Upper lobe of left lung (tissue), 6 donors: ENCODE measurements at regions not wholly inside any gene's neighbourhood (a gene's known extent, or its start where the extent isn't known, plus 50 kb on each side); places are given as distances from the start of the nearest gene placed in this dataset.

Source experiments
- ATAC-seq, 2 donors: fragments of 200-7000 bp; cut with Tn5 transposase; one replicate each; pipeline ENCODE4 v1.9.1; 2022; ENCODE audit warnings: mild to moderate bottlenecking in 2 of 2, moderate library complexity in 2 of 2; ENCODE audit not compliant: low FRiP score in 2 of 2
- DNase-seq, 2 donors: peaks; one replicate each; pipeline ENCODE4 v3.0.0-alpha.2; 2019 to 2020
- H3K27ac ChIP-seq, 4 donors: fragments of 200-600 bp; sonication (generic); one replicate each; pipeline ENCODE4 v1.5.1; 2016 to 2019
- H3K27me3 ChIP-seq, 4 donors: fragments of 200-600 bp; sonication (generic); one replicate each; pipeline ENCODE4 v1.5.1; 2017 to 2019
- H3K36me3 ChIP-seq, 4 donors: fragments of 200-600 bp; sonication (generic); one replicate each; pipeline ENCODE4 v1.5.1; 2016 to 2019
- H3K4me1 ChIP-seq, 4 donors: fragments of 200-600 bp; sonication (generic); one replicate each; pipeline ENCODE4 v1.5.1; 2018 to 2019
- H3K4me3 ChIP-seq, 4 donors: fragments of 200-600 bp; sonication (generic); one replicate each; pipeline ENCODE4 v1.5.1; 2017 to 2019; ENCODE audit warnings: mild to moderate bottlenecking in 2 of 4, moderate library complexity in 1 of 4
- H3K9me3 ChIP-seq, 4 donors: fragments of 200-600 bp; sonication (generic); one replicate each; pipeline ENCODE4 v1.5.1; 2018 to 2019
- EP300 ChIP-seq, 4 donors: sonication (generic); formaldehyde crosslinking; IDR thresholded peaks; one replicate each; pipeline ENCODE4 v1.5.1; 2017; ENCODE audit warnings: antibody characterized with exemption in 4 of 4, control low read depth in 2 of 4
- POLR2A ChIP-seq, 4 donors: fragments of 450-650 bp; IDR thresholded peaks; one replicate each; pipeline ENCODE4 v1.5.1; 2016 to 2017; ENCODE audit warnings: antibody characterized with exemption in 4 of 4, mild to moderate bottlenecking in 2 of 4
- POLR2AphosphoS5 ChIP-seq, 2 donors: sonication (generic); formaldehyde crosslinking; IDR thresholded peaks; one replicate each; pipeline ENCODE4 v1.5.1; 2017; ENCODE audit warnings: antibody characterized with exemption in 2 of 2
- WGBS, 2 donors: methylation state at CpG; one replicate each; pipeline ENCODE4 v1.1.5; 2017 to 2018; 5-methylcytosine and 5-hydroxymethylcytosine counted together
- TF ChIP-seq, protein P1 (sequence below), 6 experiments: fragments of 450-650 bp in 4 of 6; fragments of 200-600 bp in 2 of 6; sonication (generic) in 2 of 6; IDR thresholded peaks; one replicate each; pipeline ENCODE4 v1.5.1; 2016 to 2019; ENCODE audit warnings: antibody characterized with exemption in 6 of 6
- donor health status: DM: no; HTN: no; CAD: no; lungs with moderate emphysema.
- donor health status: DM: no; HTN: yes; CAD: no; lungs with severe emphysema.

- Histone ChIP-seq H3K27ac (no peak overlapping the region), H3K9me3 (no peaks in the 10 kb centered on the region), H3K27me3 (no peaks in the 10 kb centered on the region), H3K4me1 (no peaks in the 10 kb centered on the region), H3K4me3 (no peak overlapping the region), H3K36me3 (no peaks in the 10 kb centered on the region)
- TF ChIP-seq POLR2AphosphoS5 (IDR thresholded peaks at IDR 0.05): no peak
- no peak for TF ChIP-seq POLR2A (IDR thresholded peaks at IDR 0.05)
- TF ChIP-seq EP300 (IDR thresholded peaks at IDR 0.05): no peak
- TF ChIP-seq, protein P1, sequence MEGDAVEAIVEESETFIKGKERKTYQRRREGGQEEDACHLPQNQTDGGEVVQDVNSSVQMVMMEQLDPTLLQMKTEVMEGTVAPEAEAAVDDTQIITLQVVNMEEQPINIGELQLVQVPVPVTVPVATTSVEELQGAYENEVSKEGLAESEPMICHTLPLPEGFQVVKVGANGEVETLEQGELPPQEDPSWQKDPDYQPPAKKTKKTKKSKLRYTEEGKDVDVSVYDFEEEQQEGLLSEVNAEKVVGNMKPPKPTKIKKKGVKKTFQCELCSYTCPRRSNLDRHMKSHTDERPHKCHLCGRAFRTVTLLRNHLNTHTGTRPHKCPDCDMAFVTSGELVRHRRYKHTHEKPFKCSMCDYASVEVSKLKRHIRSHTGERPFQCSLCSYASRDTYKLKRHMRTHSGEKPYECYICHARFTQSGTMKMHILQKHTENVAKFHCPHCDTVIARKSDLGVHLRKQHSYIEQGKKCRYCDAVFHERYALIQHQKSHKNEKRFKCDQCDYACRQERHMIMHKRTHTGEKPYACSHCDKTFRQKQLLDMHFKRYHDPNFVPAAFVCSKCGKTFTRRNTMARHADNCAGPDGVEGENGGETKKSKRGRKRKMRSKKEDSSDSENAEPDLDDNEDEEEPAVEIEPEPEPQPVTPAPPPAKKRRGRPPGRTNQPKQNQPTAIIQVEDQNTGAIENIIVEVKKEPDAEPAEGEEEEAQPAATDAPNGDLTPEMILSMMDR (IDR thresholded peaks at IDR 0.05): no peak
- DNase-seq (no peak), ATAC-seq (no peak)
- 80 to 81% methylated on average over 2 of the region's 2 CpGs for WGBS, 2 donors
Measured at GRCh38 chr2:150631236-150631821, 143.9 kb upstream of the RND3 start.

- no peak overlapping the region for H3K27ac ChIP-seq
- H3K9me3 ChIP-seq: no peaks in the 10 kb centered on the region
- no peak for TF ChIP-seq POLR2AphosphoS5 (IDR thresholded peaks at IDR 0.05)
- TF ChIP-seq EP300 (IDR thresholded peaks at IDR 0.05): no peak
- TF ChIP-seq, protein P1 (IDR thresholded peaks at IDR 0.05): no peak
- no peak for TF ChIP-seq POLR2A (IDR thresholded peaks at IDR 0.05)
- 87 to 89% methylated on average over 3 of the region's 3 CpGs for WGBS, 2 donors
- H3K27me3 ChIP-seq: no peaks in the 10 kb centered on the region
- ATAC-seq: no peak
- no peak overlapping the region for H3K4me3 ChIP-seq
- H3K4me1 ChIP-seq: no peaks in the 10 kb centered on the region
- H3K36me3 ChIP-seq: no peaks in the 10 kb centered on the region
- DNase-seq: no peak
Measured at GRCh38 chr2:150630587-150631235, 143.2 kb upstream of the RND3 start.

- ATAC-seq: no peak
- H3K4me1 ChIP-seq: no peaks in the 10 kb centered on the region
Measured at GRCh38 chr2:150627526-150627925, 140.1 kb upstream of the RND3 start.

GRCh38 chr2:150626934-150627411, 139.5 kb upstream of the RND3 start:
- no peaks in the 10 kb centered on the region for H3K27me3 ChIP-seq

More at GRCh38 chr2:150627526-150627925, 140.1 kb upstream of the RND3 start:
- Histone ChIP-seq H3K36me3 (no peaks in the 10 kb centered on the region), H3K27ac (no peak overlapping the region), H3K27me3 (no peaks in the 10 kb centered on the region), H3K4me3 (no peak overlapping the region), H3K9me3 (no peaks in the 10 kb centered on the region)
- no peak for TF ChIP-seq EP300 (IDR thresholded peaks at IDR 0.05)
- no peak for TF ChIP-seq POLR2AphosphoS5 (IDR thresholded peaks at IDR 0.05)
- TF ChIP-seq POLR2A (IDR thresholded peaks at IDR 0.05): no peak
- TF ChIP-seq, protein P1 (IDR thresholded peaks at IDR 0.05): no peak
- no peak for DNase-seq

More at GRCh38 chr2:150626934-150627411, 139.5 kb upstream of the RND3 start:
- DNase-seq (no peak), ATAC-seq (no peak)
- Histone ChIP-seq H3K4me3 (no peak overlapping the region), H3K9me3 (no peaks in the 10 kb centered on the region), H3K36me3 (no peaks in the 10 kb centered on the region), H3K27ac (no peak overlapping the region), H3K4me1 (no peaks in the 10 kb centered on the region)
- WGBS, 2 donors: 52 to 57% methylated on average over 1 of the region's 1 CpG
- TF ChIP-seq EP300 (IDR thresholded peaks at IDR 0.05): no peak
- TF ChIP-seq, protein P1 (IDR thresholded peaks at IDR 0.05): no peak
- no peak for TF ChIP-seq POLR2A (IDR thresholded peaks at IDR 0.05)
- TF ChIP-seq POLR2AphosphoS5 (IDR thresholded peaks at IDR 0.05): no peak
